ENCODE measurements at regions not wholly inside any gene's neighbourhood (a gene's known extent, or its start where the extent isn't known, plus 50 kb on each side); places are given as distances from the start of the nearest gene placed in this dataset.
"Not testable (repeated sequence)": the region's sequence is repeated elsewhere in the genome, so short reads cannot be mapped to it uniquely, and the experiment has no call there.

DNA sequence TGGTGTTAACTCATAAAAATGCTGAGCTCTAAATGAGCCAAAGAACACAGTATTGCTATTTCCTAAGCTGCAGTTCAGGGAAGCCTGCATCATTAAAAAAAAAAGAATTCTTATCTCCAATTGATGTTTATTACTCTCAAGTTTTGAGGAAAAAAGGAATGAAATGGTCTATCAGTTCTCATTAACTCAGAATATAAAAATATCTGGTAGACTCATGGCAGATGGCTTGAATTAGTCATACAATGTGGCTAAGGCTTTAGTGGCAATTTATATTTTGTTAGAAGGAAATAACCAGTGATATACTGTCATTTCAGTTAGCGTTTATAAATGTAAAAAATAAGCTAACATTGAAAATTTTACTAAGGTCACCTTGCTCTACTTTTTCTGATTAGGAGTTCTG is 1403.4 kb upstream of the C9orf72 start:
- no peak for DNase-seq (ENCODE audit: low read depth in 2 of 2)

- DNase-seq (ENCODE audit: low read depth in 2 of 2) = no peak
These were observed 1407.8 kb upstream of the C9orf72 start for GRCh38 chr9:28981129-28981528.

- DNase-seq (ENCODE audit: low read depth in 2 of 2) = no peak
These were observed 1408.4 kb upstream of the C9orf72 start for GRCh38 chr9:28981711-28982110.

GRCh38 chr9:28984016-28984415 is 1410.7 kb upstream of the C9orf72 start:
- DNase-seq (ENCODE audit: low read depth in 2 of 2) = no peak

DNA sequence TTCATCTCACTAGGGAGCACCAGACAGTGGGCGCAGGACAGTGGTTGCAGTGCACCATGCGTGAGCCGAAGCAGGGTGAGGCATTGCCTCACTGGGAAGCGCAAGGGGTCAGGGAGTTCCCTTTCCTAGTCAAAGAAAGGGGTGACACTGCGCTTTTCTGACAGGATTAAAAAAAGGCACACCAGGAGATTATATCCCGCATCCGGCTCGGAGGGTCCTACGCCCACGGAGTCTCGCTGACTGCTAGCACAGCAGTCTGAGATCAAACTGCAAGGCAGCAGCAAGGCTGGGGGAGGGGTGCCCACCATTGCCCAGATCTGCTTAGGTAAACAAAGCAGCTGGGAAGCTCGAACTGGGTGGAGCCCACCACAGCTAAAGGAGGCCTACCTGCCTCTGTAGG is 1416.7 kb upstream of the C9orf72 start:
- not testable (repeated sequence) for DNase-seq (ENCODE audit: low read depth in 2 of 2)

- no peak for DNase-seq (ENCODE audit: low read depth in 2 of 2)
These were observed 1425.8 kb upstream of the C9orf72 start for GRCh38 chr9:28999057-28999456.

DNA sequence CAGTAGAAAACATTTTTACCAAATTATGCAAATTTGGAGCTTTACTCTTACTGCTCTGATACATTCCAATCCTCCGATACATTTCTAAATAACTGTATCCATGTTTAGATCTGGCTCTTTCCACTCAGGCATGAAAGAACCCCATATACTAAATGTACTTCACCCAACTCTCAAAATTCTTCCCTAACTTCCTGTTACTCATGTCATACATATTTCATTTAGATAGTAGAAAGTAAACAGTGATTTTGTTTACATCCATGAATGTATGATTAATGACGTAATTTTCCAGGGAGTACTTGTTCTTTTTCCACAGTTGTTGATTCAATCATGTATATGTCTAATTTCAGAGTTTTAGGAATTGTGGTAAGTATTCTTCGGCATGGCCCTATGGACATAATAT is 1426.5 kb upstream of the C9orf72 start:
- DNase-seq (ENCODE audit: low read depth in 2 of 2) = no peak

GRCh38 chr9:29001006-29001405 is 1427.7 kb upstream of the C9orf72 start:
- DNase-seq (ENCODE audit: low read depth in 2 of 2) = no peak

GRCh38 chr9:29004988-29005387 is 1431.7 kb upstream of the C9orf72 start:
- no peak for DNase-seq (ENCODE audit: low read depth in 2 of 2)

DNA sequence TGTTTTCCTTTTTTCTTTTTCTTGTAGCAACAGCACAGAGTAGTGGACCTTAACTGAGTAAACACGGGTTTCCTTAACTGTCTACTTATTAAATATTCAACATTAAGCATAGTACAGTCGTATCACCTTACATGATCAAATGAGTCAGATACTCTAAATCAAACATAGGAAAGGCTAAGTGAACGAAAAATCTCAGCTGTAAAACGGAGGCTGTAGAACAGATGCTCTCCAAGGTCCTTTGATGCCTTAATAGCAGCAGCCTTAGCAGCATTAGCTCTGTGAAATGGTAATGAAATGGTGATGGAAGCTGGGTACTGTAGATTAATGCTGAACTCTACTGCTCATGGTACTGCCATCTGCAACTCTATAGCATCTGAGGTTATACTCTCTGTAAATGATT is 1433.3 kb upstream of the C9orf72 start:
- DNase-seq (ENCODE audit: low read depth in 2 of 2) = no peak

DNA sequence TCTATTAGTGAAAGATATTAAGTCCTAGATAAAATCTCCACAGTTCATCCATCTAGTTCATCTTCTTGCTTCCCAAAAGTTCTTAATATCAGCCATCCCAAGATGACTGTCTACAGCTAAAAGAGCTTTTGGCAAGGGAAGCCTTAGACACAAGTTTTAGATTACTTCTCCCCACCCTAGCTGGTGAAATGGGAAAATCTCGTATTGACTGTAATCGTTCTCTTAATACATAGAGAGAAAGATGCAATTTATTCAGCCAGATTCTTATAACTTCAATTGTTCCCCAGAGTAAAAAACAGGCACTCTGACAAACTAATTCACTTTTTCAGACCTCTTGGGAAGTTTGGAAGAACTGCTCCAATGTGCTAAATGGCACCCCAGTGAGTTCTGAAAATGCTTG is 1439.6 kb upstream of the C9orf72 start:
- DNase-seq (ENCODE audit: low read depth in 2 of 2) = no peak

- DNase-seq (ENCODE audit: low read depth in 2 of 2) = no peak
These were observed 1448.4 kb upstream of the C9orf72 start for GRCh38 chr9:29021632-29022031.

- DNase-seq (ENCODE audit: low read depth in 2 of 2) = no peak
These were observed 1465.1 kb upstream of the C9orf72 start for GRCh38 chr9:29038332-29038731.

DNA sequence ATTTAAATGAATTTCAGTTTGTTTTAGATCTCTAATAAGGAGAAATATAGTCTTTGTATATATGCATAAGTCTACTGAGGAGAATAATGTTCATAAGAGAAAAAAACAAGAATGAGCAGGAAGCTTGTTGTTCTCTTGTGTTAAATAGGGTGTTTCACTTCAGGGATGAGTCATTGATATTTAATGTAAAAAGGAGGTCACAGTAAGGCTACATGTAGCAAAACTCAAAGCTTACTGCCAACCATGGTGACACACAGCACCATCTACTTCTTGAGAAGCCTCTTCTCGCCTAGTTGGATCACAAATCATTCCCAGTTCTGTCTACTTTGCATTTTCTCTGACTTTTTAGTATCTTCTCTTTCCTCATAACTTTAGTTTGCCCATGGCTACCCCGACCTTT is 1466.0 kb upstream of the C9orf72 start:
- DNase-seq (ENCODE audit: low read depth in 2 of 2) = no peak

GRCh38 chr9:29043072-29043471 is 1469.8 kb upstream of the C9orf72 start:
- DNase-seq (ENCODE audit: low read depth in 2 of 2) = no peak

DNA sequence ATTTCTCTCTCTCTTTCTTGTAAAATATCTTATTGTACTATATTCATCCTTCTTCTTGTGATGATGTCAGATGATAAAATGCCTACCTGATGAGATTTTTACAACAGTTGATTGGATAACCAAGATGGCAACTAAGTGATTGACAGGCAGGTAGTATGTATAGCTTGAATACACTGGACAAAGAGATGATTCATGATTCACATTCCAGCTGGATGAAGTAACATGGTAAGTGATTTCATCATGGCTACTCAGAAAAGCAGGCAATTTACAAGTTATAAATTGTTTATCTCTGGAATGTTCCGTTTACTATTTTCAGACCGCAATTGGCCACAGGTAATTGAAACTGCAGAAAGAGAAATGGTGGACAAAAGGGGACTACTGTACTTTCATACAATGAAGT is 1471.7 kb upstream of the C9orf72 start:
- DNase-seq (ENCODE audit: low read depth in 2 of 2) = no peak

- DNase-seq (ENCODE audit: low read depth in 2 of 2) = no peak
These were observed 1486.8 kb upstream of the C9orf72 start for GRCh38 chr9:29060041-29060440.

DNA sequence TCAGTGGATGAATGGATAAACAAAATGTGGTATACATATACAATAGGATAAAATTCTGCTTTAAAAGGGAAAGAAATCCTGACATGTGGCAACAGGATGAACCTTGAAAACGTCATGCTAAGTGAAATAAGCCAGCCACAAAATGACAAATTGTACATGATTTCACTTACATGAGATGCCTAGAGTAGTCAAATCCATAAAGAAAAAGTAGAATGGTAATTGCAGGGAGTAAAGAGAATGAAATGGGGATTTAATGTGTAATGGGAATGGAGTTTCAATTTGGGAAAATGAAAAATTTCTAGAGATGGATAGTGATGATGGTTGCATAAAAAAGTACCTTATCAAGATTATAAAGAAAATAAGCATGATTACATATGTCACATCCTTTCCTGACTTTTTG is 1489.2 kb upstream of the C9orf72 start:
- DNase-seq (ENCODE audit: low read depth in 2 of 2) = no peak

GRCh38 chr9:29063031-29063430 is 1489.8 kb upstream of the C9orf72 start:
- no peak for DNase-seq (ENCODE audit: low read depth in 2 of 2)

DNA sequence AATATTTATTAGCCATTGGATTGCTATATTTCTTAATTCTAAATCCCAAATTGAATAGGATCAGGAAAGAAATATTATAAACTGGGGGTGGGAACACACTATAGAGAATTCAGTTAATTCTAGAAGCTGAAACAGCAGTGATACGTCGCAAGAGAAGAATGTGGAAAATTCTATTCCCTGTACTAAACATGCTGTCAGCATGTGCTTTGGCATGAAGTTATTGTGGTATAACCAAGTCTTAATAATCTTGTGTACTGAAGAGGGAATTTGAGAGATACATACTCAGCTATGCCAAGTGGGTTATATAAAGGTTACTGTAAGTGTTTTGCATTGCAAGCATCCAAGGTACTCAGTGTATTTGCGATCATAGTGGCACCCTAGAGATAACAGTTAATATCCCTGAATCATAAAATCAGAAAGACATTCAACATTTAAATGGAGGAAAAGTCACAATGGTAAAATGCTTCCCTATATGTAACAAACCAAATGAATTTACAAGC is 1492.9 kb upstream of the C9orf72 start:
- no peak for DNase-seq (ENCODE audit: low read depth in 2 of 2)

GRCh38 chr9:29068461-29068860 is 1495.2 kb upstream of the C9orf72 start:
- DNase-seq (ENCODE audit: low read depth in 2 of 2) = no peak

GRCh38 chr9:29069376-29069775 is 1496.1 kb upstream of the C9orf72 start:
- DNase-seq (ENCODE audit: low read depth in 2 of 2) = no peak

GRCh38 chr9:29078063-29078666 is 1504.9 kb upstream of the C9orf72 start:
- peak; percentile 5 to 27 for DNase-seq (ENCODE audit: low read depth in 2 of 2)

- no peak for DNase-seq (ENCODE audit: low read depth in 2 of 2)
These were observed 1527.5 kb upstream of the C9orf72 start for GRCh38 chr9:29100762-29101161.
